ENCODE measurements at regions not wholly inside any gene's neighbourhood (a gene's known extent, or its start where the extent isn't known, plus 50 kb on each side); places are given as distances from the start of the nearest gene placed in this dataset.

GRCh38 chr2:176490061-176490861, 221.0 kb downstream of the MTX2 start:
- DNase-seq (peak in 4 of 6 donors; percentile 3 to 55 (median 34)), ATAC-seq (peak in 3 of 4 donors; percentile 57 to 78 (median 60)), FAIRE-seq (no peak)
- Histone ChIP-seq H3K27ac (no peak overlapping the region), H3K4me1 (no peaks in the 10 kb centered on the region), H3K9me3 (no peaks in the 10 kb centered on the region), H3K4me3 (no peak overlapping the region), H3K27me3 (peaks cover 0 to 13% (median 0%) of the 10 kb centered on the region in 4 donors), H3K36me3 (no peaks in the 10 kb centered on the region)
- TF ChIP-seq, protein P1, sequence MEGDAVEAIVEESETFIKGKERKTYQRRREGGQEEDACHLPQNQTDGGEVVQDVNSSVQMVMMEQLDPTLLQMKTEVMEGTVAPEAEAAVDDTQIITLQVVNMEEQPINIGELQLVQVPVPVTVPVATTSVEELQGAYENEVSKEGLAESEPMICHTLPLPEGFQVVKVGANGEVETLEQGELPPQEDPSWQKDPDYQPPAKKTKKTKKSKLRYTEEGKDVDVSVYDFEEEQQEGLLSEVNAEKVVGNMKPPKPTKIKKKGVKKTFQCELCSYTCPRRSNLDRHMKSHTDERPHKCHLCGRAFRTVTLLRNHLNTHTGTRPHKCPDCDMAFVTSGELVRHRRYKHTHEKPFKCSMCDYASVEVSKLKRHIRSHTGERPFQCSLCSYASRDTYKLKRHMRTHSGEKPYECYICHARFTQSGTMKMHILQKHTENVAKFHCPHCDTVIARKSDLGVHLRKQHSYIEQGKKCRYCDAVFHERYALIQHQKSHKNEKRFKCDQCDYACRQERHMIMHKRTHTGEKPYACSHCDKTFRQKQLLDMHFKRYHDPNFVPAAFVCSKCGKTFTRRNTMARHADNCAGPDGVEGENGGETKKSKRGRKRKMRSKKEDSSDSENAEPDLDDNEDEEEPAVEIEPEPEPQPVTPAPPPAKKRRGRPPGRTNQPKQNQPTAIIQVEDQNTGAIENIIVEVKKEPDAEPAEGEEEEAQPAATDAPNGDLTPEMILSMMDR (IDR thresholded peaks at IDR 0.05), result no peak
- 31 to 35% methylated on average over 45 to 47 of the region's 47 CpGs for WGBS, 2 donors
- intact Hi-C loops (cut with DNase I), result no loop called here

DNA sequence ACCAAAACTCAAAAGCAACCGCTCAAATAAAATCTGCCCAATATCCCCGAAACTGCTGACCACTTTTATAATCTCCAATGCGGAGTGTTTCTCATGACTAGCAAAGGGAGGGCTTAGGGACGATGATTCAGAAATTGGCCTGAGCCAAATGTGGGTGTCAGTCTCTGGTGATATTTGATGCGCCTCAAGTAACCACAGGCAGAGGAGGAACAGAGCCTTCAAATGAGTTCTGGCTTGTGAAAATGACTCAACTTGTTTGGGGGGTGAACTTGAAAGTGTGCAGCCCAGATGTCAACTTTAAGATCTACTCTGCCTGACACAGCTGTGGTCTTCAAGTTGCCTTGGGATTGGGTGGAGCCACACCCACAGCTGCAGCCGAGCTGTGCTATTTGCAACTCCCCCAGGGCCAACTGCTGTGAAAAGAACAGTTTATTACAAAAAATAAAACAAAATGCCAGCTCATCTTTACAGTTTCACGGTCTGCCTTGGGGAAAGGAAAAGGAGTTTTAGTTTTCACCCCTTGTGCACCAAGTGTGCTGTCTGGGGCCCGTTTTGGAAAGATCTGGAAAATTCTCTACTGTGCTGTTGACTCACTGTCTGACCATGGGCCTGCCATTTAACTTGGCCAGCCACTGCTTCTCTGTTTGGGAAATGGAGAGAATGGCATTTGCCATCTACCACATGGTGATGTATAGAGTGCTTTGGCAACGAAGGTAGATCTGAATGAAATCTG, 222.1 kb downstream of the MTX2 start:
- FAIRE-seq (no peak), DNase-seq (peak in 1 of 6 donors; percentile 13), ATAC-seq (peak in 3 of 4 donors; percentile 57 to 74 (median 64))
- no peaks in the 10 kb centered on the region for H3K4me1 ChIP-seq
- no peak overlapping the region for H3K27ac ChIP-seq
- 77 to 81% methylated on average over 9 of the region's 9 CpGs for WGBS, 2 donors
- TF ChIP-seq, protein P1 (IDR thresholded peaks at IDR 0.05), result no peak
- H3K4me3 ChIP-seq, result no peak overlapping the region
- peaks cover 0 to 13% (median 0%) of the 10 kb centered on the region in 4 donors for H3K27me3 ChIP-seq
- intact Hi-C loops (cut with DNase I), result no loop called here
- H3K36me3 ChIP-seq, result no peaks in the 10 kb centered on the region
- H3K9me3 ChIP-seq, result no peaks in the 10 kb centered on the region

DNA sequence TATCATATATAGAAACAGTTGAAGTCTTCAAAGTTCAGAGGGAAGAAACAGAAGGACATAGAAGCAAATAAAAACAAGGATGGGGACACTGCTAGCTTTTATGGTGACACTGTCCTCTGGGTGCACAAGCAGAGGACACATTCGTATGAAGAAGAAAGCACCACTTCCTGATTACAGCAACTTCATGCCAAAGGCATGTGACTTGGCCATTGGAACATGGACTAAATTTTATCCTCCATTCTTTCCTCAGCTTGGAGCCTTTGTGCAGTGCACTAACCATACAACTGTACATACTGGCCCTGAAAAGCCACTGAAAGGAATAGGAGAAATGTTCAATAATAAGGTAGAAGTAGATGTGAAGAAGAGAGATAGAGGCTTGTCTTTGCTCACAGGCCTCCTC, 223.3 kb downstream of the MTX2 start:
- H3K4me1 ChIP-seq, result no peaks in the 10 kb centered on the region
- ATAC-seq (no peak), FAIRE-seq (no peak), DNase-seq (no peak)
- TF ChIP-seq, protein P1 (IDR thresholded peaks at IDR 0.05), result no peak
- no peaks in the 10 kb centered on the region for H3K9me3 ChIP-seq
- H3K27me3 ChIP-seq, result peaks cover 0 to 13% (median 0%) of the 10 kb centered on the region in 4 donors
- H3K36me3 ChIP-seq, result no peaks in the 10 kb centered on the region
- H3K27ac ChIP-seq, result no peak overlapping the region
- no peak overlapping the region for H3K4me3 ChIP-seq
- intact Hi-C loops (cut with DNase I), result no loop called here
- WGBS, 2 donors, result 79 to 80% methylated on average over 1 of the region's 1 CpG

GRCh38 chr2:176493226-176493825, 224.1 kb downstream of the MTX2 start:
- 84 to 85% methylated on average over 7 of the region's 7 CpGs for WGBS, 2 donors
- Histone ChIP-seq H3K27me3 (peaks cover 0 to 8% (median 0%) of the 10 kb centered on the region in 4 donors), H3K27ac (no peak overlapping the region), H3K36me3 (no peaks in the 10 kb centered on the region), H3K4me1 (no peaks in the 10 kb centered on the region), H3K9me3 (no peaks in the 10 kb centered on the region), H3K4me3 (no peak overlapping the region)
- FAIRE-seq, result no peak
- no peak for DNase-seq
- TF ChIP-seq, protein P1 (IDR thresholded peaks at IDR 0.05), result no peak
- ATAC-seq, result no peak
- intact Hi-C loops (cut with DNase I), result no loop called here

All from pancreas (tissue), 10 donors.